ENCODE measurements at regions not wholly inside any gene's neighbourhood (a gene's known extent, or its start where the extent isn't known, plus 50 kb on each side); places are given as distances from the start of the nearest gene placed in this dataset.
"Not testable (repeated sequence)": the region's sequence is repeated elsewhere in the genome, so short reads cannot be mapped to it uniquely, and the experiment has no call there.

DNA sequence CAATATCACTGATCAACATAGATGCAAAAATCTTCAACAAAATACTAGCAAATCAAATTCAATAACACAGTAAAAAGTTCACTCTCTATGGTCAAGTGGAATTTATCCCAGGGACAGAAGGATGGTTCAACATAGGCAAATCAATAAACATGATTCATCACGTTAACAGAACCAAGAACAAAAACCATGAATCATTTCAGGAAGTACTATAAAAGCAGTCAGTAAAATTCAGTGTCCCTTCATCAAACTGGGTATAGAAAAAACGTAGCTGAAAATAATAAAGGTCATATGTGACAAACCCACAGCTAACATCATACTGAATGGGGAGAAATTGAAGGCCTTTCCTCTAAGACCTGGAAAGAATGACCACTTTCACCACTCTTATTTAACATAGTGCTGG, 172.1 kb downstream of the POLR2M start:
- DNase-seq, result no peak

DNA sequence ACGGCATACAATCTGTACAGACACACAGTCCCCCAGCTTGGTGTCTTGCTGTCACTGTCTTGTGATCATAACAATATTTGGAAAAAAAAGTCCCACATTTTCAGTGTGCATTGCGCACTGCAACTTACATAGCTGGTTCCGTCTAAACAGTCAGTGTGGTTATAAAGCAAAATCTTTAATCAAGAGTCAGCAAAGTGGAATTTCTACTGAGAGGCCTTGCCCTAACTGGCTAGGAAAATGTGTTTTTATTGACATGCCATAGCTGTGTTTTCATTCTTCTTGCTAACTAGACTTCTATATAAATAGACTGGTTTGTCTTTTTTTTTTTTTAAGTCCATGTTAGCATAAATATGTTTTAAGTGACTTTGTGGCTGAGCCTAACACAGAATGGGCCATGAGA, 174.8 kb downstream of the POLR2M start:
- no peak for DNase-seq

- DNase-seq, result no peak
These were observed 175.5 kb downstream of the POLR2M start for GRCh38 chr15:57881972-57882371.

- DNase-seq, result no peak
These were observed 177.2 kb downstream of the POLR2M start for GRCh38 chr15:57883701-57884100.

- DNase-seq, result no peak
These were observed 178.4 kb downstream of the POLR2M start for GRCh38 chr15:57884936-57885335.

DNA sequence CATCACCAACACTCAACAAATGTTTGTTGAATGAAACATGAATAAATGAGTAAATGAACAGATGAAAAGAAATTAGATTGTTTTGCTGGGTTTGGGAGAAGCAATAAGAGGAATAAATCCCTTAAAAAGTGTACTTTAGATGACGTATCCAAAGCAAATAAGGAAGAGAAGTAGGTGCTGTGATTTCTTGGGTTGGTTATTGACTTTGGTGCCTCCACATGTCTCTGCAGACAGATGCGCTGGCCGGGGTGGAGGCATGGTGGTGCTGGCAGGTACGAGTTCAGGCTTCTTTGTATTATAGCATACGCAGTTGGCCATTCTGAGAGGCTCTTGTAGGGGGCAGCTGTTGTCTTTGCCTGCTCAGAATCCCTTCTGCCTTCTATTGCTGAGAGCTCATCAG, 178.9 kb downstream of the POLR2M start:
- no peak for DNase-seq

DNA sequence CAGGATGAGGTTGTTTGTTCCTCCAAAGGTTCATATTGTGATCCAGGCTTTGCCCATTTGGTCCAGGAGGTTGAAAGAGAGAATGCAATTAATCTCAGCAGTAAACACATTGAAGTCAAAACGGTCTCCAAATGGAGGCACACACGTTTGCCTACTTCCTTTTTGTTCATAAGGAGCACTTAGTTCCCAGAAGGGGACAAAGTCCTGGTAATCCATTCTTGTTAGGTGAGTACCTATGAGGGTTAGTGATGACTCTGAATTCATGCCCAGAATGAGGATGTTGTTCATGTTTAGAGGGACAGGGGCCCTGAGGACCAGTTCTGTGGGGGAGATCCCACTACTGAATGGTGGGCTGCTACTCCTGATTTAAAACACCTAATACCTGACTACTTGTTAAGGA, 177.7 kb downstream of the ALDH1A2 start:
- DNase-seq, result no peak

- DNase-seq, result no peak
These were observed 175.2 kb downstream of the ALDH1A2 start for GRCh38 chr15:57890351-57890750.

- no peak for DNase-seq
These were observed 174.6 kb downstream of the ALDH1A2 start for GRCh38 chr15:57890878-57891277.

DNA sequence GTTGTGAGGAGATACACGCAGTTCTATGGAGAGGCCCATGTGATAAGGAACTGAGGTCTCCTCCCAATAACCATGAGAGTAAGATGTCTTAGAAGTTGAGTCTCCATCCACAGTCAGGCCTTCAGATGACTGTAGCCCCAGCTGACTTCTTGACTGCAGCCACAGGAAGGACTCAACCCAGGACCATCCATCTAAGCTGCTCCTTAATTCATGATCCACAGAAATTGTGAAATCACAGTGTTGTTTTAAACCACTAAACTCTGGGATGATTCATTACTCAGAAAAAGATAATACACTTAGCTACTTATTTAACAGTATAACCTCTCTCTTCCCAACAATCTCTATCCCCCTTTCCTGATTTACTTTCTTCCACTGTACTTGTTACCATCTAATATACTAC, 173.3 kb downstream of the ALDH1A2 start:
- DNase-seq, result no peak

DNA sequence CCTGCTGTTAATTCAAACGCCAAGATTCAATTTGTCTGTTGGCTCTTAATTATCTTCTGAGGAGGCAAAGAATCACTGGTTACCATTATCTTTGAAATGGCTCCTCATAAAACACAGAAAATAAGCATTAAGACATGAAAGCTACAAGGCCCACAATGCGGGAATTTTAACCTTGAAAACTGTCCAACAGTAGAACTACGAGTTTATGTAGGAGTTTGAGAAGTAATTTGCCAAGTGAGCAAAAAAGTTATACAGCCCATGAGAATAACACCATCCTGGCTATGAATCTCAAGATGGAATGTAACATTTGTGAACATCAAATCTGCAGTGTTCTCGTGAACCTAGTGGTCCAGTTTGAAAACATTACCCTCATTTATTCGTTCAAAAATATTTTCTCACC, 172.5 kb downstream of the ALDH1A2 start:
- no peak for DNase-seq

GRCh38 chr15:57895291-57895690, 170.2 kb downstream of the ALDH1A2 start:
- DNase-seq, result no peak

GRCh38 chr15:57896114-57896513, 169.4 kb downstream of the ALDH1A2 start:
- no peak for DNase-seq

DNA sequence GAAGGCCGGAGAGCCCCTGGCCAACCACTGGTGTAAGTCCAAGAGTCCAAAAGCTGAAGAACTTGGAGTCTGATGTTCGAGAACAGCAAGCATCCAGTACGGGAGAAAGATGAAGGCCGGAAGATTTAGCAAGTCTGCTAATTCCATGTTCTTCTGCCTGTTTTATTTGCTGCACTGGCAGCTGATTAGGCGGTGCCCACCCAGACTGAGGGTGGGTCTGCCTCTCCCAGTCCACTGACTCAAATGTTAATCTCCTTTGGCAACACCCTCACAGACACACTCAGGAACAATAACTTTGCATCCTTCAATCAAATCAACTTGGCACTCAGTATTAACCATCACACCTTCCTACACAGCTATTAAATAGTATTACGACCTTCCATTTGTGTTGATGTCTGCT, 168.6 kb downstream of the ALDH1A2 start:
- DNase-seq, result not testable (repeated sequence)

GRCh38 chr15:57897870-57898269, 167.6 kb downstream of the ALDH1A2 start:
- DNase-seq, result no peak

DNA sequence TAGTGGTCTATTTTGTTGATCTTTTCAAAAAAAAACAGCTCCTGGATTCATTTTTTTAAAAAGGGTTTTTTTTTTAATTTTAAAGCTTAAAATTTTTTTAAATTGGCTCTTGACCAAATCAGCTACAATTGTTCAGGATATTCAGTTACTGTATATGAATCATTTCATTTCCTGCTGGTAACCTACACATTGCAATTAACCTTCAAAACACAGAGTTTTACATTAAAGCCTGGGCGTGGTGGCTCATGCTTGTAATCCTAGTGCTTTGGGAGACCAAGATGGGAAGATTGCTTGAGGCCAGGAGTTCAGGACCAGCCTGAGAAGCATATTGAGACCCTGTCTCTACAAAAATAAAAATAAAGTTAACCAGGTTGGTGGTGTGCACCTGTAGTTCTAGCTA, 163.4 kb downstream of the ALDH1A2 start:
- no peak for DNase-seq
